GM11168 (cell line): ENCODE measurements at regions not wholly inside any gene's neighbourhood (a gene's known extent, or its start where the extent isn't known, plus 50 kb on each side); places are given as distances from the start of the nearest gene placed in this dataset.

Source experiments
- in situ Hi-C: fragments of 300-500 bp; cut with MboI; formaldehyde crosslinking; loops from one replicate; pipeline ENCODE4 v1.12.0; 2022; ENCODE audit warnings: low sequenced_read_pairs; ENCODE audit not compliant: unreplicated experiment

GRCh38 chr4:155481150-155481549 is 104.4 kb upstream of the MAP9 start:
- in situ Hi-C loops, result no loop called here

GRCh38 chr4:155479835-155480234 is 103.1 kb upstream of the MAP9 start:
- in situ Hi-C loops, result no loop called here

- in situ Hi-C loops, result no loop called here
These were observed 101.6 kb upstream of the MAP9 start for GRCh38 chr4:155478336-155478835.

GRCh38 chr4:155474758-155475157 is 98.0 kb upstream of the MAP9 start:
- in situ Hi-C loops, result no loop called here

GRCh38 chr4:155473420-155474095 is 96.8 kb upstream of the MAP9 start:
- in situ Hi-C loops, result no loop called here

- in situ Hi-C loops, result no loop called here
These were observed 91.5 kb upstream of the MAP9 start for GRCh38 chr4:155468282-155468681.

GRCh38 chr4:155450676-155451075 is 73.9 kb upstream of the MAP9 start:
- in situ Hi-C loops, result no loop called here

- in situ Hi-C loops, result loop anchor here (10.0 kb wide), 1 partner anchor 349 kb away; no protein-coding TSS in a partner anchor
These were observed 68.5 kb upstream of the MAP9 start for GRCh38 chr4:155445306-155445705.

GRCh38 chr4:155444721-155445120 is 68.0 kb upstream of the MAP9 start:
- in situ Hi-C loops, result loop anchor here (10.0 kb wide), 1 partner anchor 350 kb away; no protein-coding TSS in a partner anchor

- in situ Hi-C loops, result loop anchor here (10.0 kb wide), 1 partner anchor 352 kb away; no protein-coding TSS in a partner anchor
These were observed 65.7 kb upstream of the MAP9 start for GRCh38 chr4:155442267-155443105.

GRCh38 chr4:155441475-155441874 is 64.7 kb upstream of the MAP9 start:
- in situ Hi-C loops, result loop anchor here (10.0 kb wide), 1 partner anchor 353 kb away; no protein-coding TSS in a partner anchor

GRCh38 chr4:155439760-155440159 is 63.0 kb upstream of the MAP9 start:
- in situ Hi-C loops, result loop anchor here (10.0 kb wide), 1 partner anchor 355 kb away; no protein-coding TSS in a partner anchor

GRCh38 chr4:155434904-155435303 is 58.1 kb upstream of the MAP9 start:
- in situ Hi-C loops, result no loop called here

GRCh38 chr4:155434366-155434765 is 57.6 kb upstream of the MAP9 start:
- in situ Hi-C loops, result no loop called here

GRCh38 chr4:155433636-155434360 is 57.0 kb upstream of the MAP9 start:
- in situ Hi-C loops, result no loop called here

- in situ Hi-C loops, result no loop called here
These were observed 54.4 kb upstream of the MAP9 start for GRCh38 chr4:155430895-155431795.

- in situ Hi-C loops, result no loop called here
These were observed 51.4 kb upstream of the MAP9 start for GRCh38 chr4:155428128-155428527.

- in situ Hi-C loops, result no loop called here
These were observed 50.2 kb upstream of the MAP9 start for GRCh38 chr4:155426953-155427352.
